Transverse colon (tissue), 4 donors: ENCODE measurements at regions not wholly inside any gene's neighbourhood (a gene's known extent, or its start where the extent isn't known, plus 50 kb on each side); places are given as distances from the start of the nearest gene placed in this dataset.

Experiments
- CTCF ChIP-seq, 5 experiments: fragments of 200-600 bp in 3 of 5; fragments of 450-650 bp in 2 of 5; sonication (generic) in 3 of 5; IDR thresholded peaks; 1 replicate in 2 of 5; 2 replicates in 3 of 5; pipeline ENCODE4 v1.5.1; 2016 to 2017; ENCODE audit warnings: antibody characterized with exemption in 5 of 5, inconsistent platforms in 3 of 5, mild to moderate bottlenecking in 2 of 5, moderate library complexity in 1 of 5
- EP300 ChIP-seq: sonication (generic); formaldehyde crosslinking; IDR thresholded peaks from one replicate; pipeline ENCODE4 v1.6.1; 2017; ENCODE audit warnings: antibody characterized with exemption, low read depth
- POLR2A ChIP-seq: fragments of 450-650 bp; IDR thresholded peaks from one replicate; pipeline ENCODE4 v1.6.1; 2016; ENCODE audit warnings: antibody characterized with exemption, mild to moderate bottlenecking, moderate library complexity
- POLR2AphosphoS5 ChIP-seq, 3 donors: sonication (generic); formaldehyde crosslinking; IDR thresholded peaks; one replicate each; pipeline ENCODE4 v1.6.1; 2016; ENCODE audit warnings: antibody characterized with exemption in 3 of 3

DNA sequence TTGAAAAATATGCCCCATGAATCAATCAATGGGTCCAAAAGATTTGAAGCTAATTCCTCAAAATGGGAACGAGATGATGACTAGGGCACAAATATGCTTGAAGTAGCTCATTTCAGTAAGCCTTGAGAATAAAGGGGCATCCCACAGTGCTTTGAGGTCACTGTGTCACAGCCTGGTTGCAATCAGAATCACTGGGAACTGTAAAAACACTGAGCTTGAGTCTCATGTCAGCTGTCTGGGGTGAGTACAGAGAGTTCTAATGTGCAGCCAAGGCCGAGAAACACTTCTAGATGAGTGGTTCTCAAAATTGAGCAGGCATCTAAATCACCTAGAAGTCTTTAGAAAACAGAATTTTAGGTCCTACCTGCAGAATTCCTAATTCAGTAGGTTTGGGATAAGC is 120.5 kb upstream of the EGFL6 start:
- no peak for TF ChIP-seq CTCF (IDR thresholded peaks at IDR 0.05)
- no peak for TF ChIP-seq POLR2A
- no peak for TF ChIP-seq POLR2AphosphoS5 (IDR thresholded peaks at IDR 0.05)
- no peak for TF ChIP-seq EP300
